B cell (primary cell): ENCODE measurements at regions not wholly inside any gene's neighbourhood (a gene's known extent, or its start where the extent isn't known, plus 50 kb on each side); places are given as distances from the start of the nearest gene placed in this dataset.

Experiments used
- ATAC-seq: fragments of 200-7000 bp; cut with Tn5 transposase; one replicate; pipeline ENCODE4 v1.10.0; 2021; ENCODE audit warnings: low read depth, mild to moderate bottlenecking, moderate number of reproducible peaks, moderate library complexity
- CTCF ChIA-PET: fragments of 350-600 bp; sonication (Branson Sonifier 250); formaldehyde crosslinking; loops from one replicate; lab custom pipeline; 2021; ENCODE audit warnings: antibody characterized with exemption, inconsistent platforms; lab: Charles Lee
- POLR2A ChIA-PET: fragments of 350-600 bp; sonication (Branson Sonifier 250); formaldehyde crosslinking; loops from one replicate; lab custom pipeline; 2021; ENCODE audit warnings: antibody characterized with exemption; lab: Charles Lee
- DNase-seq: peaks from one replicate; pipeline ENCODE4 v3.0.0; 2013
- H2AFZ ChIP-seq: 2 replicates; pipeline ENCODE4 v1.6.1; 2012; ENCODE audit warnings: mild to moderate bottlenecking, low read depth, low read length; ENCODE audit not compliant: insufficient read depth, poor library complexity, severe bottlenecking
- H3K27ac ChIP-seq, 2 donors: 1 replicate in 1 of 2; 2 replicates in 1 of 2; pipeline ENCODE4 v1.5.1; 2012 to 2013; ENCODE audit warnings: low read length in 2 of 2, mild to moderate bottlenecking in 2 of 2, moderate library complexity in 1 of 2
- H3K27me3 ChIP-seq, 4 experiments: fragments of 200-600 bp in 1 of 4; sonication (generic) in 1 of 4; replicated peaks in 1 of 4; 1 replicate in 2 of 4; 2 replicates in 2 of 4; pipeline versions ENCODE4 v1.6.1 to v1.7.0; 2013 to 2016; ENCODE audit warnings: low read length in 3 of 4, mild to moderate bottlenecking in 2 of 4, mixed read lengths in 1 of 4, moderate library complexity in 1 of 4; ENCODE audit not compliant: insufficient read depth in 4 of 4, control insufficient read depth in 3 of 4; ENCODE audit errors: control extremely low read depth in 1 of 4
- H3K36me3 ChIP-seq, 2 experiments: replicated peaks in 1 of 2; 1 replicate in 1 of 2; 2 replicates in 1 of 2; pipeline versions ENCODE4 v1.6.1 to v1.7.1; 2013; ENCODE audit warnings: low read length in 1 of 2; ENCODE audit not compliant: insufficient read depth in 2 of 2, control insufficient read depth in 1 of 2; ENCODE audit errors: control extremely low read depth in 1 of 2, extremely low read depth in 1 of 2
- H3K4me1 ChIP-seq, 2 donors: fragments of 200-600 bp in 1 of 2; sonication (generic) in 1 of 2; 1 replicate in 1 of 2; 2 replicates in 1 of 2; pipeline versions ENCODE4 v1.5.1 to v1.6.1; 2013 to 2017; ENCODE audit warnings: low read length in 2 of 2; ENCODE audit not compliant: control insufficient read depth in 2 of 2, insufficient read depth in 2 of 2
- H3K4me2 ChIP-seq: replicated peaks from 2 replicates; pipeline ENCODE3; 2012; ENCODE audit warnings: mild to moderate bottlenecking, low read depth, low read length; ENCODE audit not compliant: poor library complexity, severe bottlenecking
- H3K4me3 ChIP-seq, 5 experiments: fragments of 200-600 bp in 1 of 5; sonication (generic) in 1 of 5; 1 replicate in 3 of 5; 2 replicates in 2 of 5; pipeline versions ENCODE4 v1.5.1 to v1.7.0; 2011 to 2016; ENCODE audit warnings: low read length in 4 of 5, mild to moderate bottlenecking in 4 of 5, low read depth in 2 of 5, control low read depth in 1 of 5, moderate library complexity in 1 of 5; ENCODE audit not compliant: insufficient read depth in 1 of 5; ENCODE audit errors: control extremely low read depth in 1 of 5, extremely low read depth in 1 of 5
- H3K79me2 ChIP-seq: fragments of 200-600 bp; sonication (generic); one replicate; pipeline ENCODE4 v1.6.0; 2016; ENCODE audit warnings: low read length; ENCODE audit not compliant: control insufficient read depth, insufficient read depth
- H3K9ac ChIP-seq: fragments of 200-600 bp; sonication (generic); 2 replicates; pipeline ENCODE4 v1.6.1; 2017; ENCODE audit warnings: mild to moderate bottlenecking, low read length, moderate library complexity
- H3K9me3 ChIP-seq, 3 donors: one replicate each; pipeline versions ENCODE4 v1.6.1 to v1.7.1; 2013; ENCODE audit warnings: low read length in 2 of 3; ENCODE audit not compliant: control insufficient read depth in 2 of 3, insufficient read depth in 1 of 3; ENCODE audit errors: control extremely low read depth in 1 of 3
- H4K20me1 ChIP-seq: 2 replicates; pipeline ENCODE4 v1.6.0; 2012; ENCODE audit warnings: mild to moderate bottlenecking, low read length; ENCODE audit not compliant: insufficient read depth, control insufficient read depth, poor library complexity, severe bottlenecking
- H3K27ac Mint-ChIP-seq: one replicate; pipeline ENCODE4 v1.8.0; 2021; ENCODE audit warnings: mixed read lengths
- H3K27me3 Mint-ChIP-seq: one replicate; pipeline ENCODE4 v1.8.0; 2021; ENCODE audit warnings: mixed read lengths
- H3K4me1 Mint-ChIP-seq: one replicate; pipeline ENCODE4 v1.8.0; 2021; ENCODE audit warnings: mixed read lengths
- H3K4me3 Mint-ChIP-seq: one replicate; pipeline ENCODE4 v1.8.0; 2021; ENCODE audit warnings: mixed read lengths
- H3K9me3 Mint-ChIP-seq: one replicate; pipeline ENCODE4 v1.8.0; 2022; ENCODE audit warnings: mixed read lengths; ENCODE audit not compliant: insufficient read depth
- EZH2 ChIP-seq: IDR thresholded peaks from 2 replicates; pipeline ENCODE4 v1.6.1; 2012; ENCODE audit warnings: borderline replicate concordance, low read depth, mild to moderate bottlenecking, moderate library complexity, low read length; ENCODE audit not compliant: insufficient read depth, poor library complexity, severe bottlenecking
- WGBS: methylation state at CpG from one replicate; pipeline ENCODE4 v1.1.5; 2013; ENCODE audit warnings: missing lambda C conversion rate; ENCODE audit not compliant: insufficient coverage; 5-methylcytosine and 5-hydroxymethylcytosine counted together
- intact Hi-C: fragments of 100-400 bp; cut with micrococcal nuclease; formaldehyde crosslinking; loops from one replicate; pipeline ENCODE4 v1.10.0; 2022
- TF ChIP-seq, protein P1 (sequence below): fragments of 200-600 bp; IDR thresholded peaks from one replicate; pipeline ENCODE4 v1.8.0; 2022; ENCODE audit warnings: antibody characterized with exemption, mild to moderate bottlenecking

DNA sequence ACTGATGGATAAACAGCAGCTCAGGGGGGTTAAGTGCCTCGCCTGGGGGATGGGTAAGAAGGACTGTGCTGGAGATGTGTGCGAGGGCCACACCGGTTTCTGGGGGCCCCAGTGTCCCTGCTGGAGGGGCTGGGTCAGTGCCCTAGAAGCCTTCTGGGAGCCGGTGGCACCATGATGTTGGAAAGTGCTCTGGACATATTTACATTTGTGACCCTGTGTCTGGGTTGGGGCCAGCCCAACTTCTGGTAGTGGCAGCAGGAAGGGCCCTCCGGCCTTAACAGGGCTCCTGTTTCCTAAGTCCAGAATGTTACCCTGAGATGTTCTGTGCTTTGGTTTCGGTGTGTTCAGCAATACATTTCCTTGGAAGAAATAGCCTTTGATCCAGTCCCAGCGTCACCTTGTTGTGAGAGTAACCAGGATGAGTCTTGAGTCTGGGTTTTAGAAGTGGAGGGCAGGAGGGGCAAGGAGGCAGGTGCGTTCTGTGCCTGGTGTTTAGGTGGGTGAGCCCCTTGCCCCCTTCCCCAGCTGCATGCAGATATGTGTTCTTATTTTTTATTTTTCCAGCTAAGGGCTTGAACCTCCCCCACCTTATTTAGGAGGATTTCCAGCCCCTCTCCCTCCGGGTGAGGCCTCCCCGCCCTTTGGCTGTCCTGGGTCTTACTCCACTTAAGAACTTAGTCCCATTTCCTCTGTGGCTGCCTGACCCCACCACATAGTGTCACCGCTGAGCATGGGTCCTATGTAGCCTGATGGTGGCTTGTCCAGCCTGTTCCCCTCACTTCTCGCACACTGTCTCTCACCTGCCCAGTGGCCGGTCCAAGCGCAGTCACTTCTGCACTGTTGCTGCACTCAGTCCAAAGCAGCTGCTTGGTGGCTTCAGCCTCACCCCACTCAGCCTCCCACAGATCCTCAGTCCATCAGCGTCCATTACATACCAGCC, 132.7 kb upstream of the HS6ST1 start:
- no peaks in the 10 kb centered on the region for H3K4me1 Mint-ChIP-seq
- no peak overlapping the region for H3K4me2 ChIP-seq
- POLR2A ChIA-PET = no interaction called here
- no peaks in the 10 kb centered on the region for H4K20me1 ChIP-seq
- CTCF ChIA-PET = no interaction called here
- no peak overlapping the region for H3K4me3 Mint-ChIP-seq
- ATAC-seq = no peak
- H3K9ac ChIP-seq = no peak overlapping the region
- no peak for DNase-seq
- TF ChIP-seq, protein P1, sequence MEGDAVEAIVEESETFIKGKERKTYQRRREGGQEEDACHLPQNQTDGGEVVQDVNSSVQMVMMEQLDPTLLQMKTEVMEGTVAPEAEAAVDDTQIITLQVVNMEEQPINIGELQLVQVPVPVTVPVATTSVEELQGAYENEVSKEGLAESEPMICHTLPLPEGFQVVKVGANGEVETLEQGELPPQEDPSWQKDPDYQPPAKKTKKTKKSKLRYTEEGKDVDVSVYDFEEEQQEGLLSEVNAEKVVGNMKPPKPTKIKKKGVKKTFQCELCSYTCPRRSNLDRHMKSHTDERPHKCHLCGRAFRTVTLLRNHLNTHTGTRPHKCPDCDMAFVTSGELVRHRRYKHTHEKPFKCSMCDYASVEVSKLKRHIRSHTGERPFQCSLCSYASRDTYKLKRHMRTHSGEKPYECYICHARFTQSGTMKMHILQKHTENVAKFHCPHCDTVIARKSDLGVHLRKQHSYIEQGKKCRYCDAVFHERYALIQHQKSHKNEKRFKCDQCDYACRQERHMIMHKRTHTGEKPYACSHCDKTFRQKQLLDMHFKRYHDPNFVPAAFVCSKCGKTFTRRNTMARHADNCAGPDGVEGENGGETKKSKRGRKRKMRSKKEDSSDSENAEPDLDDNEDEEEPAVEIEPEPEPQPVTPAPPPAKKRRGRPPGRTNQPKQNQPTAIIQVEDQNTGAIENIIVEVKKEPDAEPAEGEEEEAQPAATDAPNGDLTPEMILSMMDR = no peak
- no peak for TF ChIP-seq EZH2
- intact Hi-C loops = no loop called here
- no peaks in the 10 kb centered on the region for H3K27me3 ChIP-seq
- H3K4me3 ChIP-seq = no peak overlapping the region
- no peak overlapping the region for H3K27ac Mint-ChIP-seq
- H3K36me3 ChIP-seq = no peaks in the 10 kb centered on the region
- no peaks in the 10 kb centered on the region for H3K79me2 ChIP-seq
- 90% methylated on average over 13 of the region's 15 CpGs for WGBS
- no peak overlapping the region for H2AFZ ChIP-seq
- H3K4me1 ChIP-seq = no peaks in the 10 kb centered on the region
- peaks cover 0 to 8% (median 0%) of the 10 kb centered on the region in 3 donors for H3K9me3 ChIP-seq
- H3K27ac ChIP-seq = no peak overlapping the region
- peaks cover 14% of the 10 kb centered on the region for H3K27me3 Mint-ChIP-seq
- no peaks in the 10 kb centered on the region for H3K9me3 Mint-ChIP-seq

DNA sequence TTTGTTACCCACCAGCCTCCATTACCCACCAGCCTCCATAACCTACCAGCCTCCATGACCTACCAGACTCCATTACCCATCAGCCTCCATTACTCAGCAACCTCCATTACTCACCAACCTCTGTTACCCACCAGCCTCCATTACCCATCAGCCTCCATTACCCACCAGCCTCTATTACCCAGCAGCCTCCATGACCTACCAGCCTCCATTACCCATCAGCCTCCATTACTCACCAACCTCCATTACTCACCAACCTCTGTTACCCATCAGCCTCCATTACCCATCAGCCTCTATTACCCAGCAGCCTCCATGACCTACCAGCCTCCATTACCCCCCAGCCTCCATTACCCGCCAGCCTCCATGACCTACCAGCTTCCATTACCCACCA, 133.3 kb upstream of the HS6ST1 start:
- ATAC-seq = no peak
- WGBS = 89% methylated on average over 1 of the region's 1 CpG

More for the DNA sequence above, 133.3 kb upstream of the HS6ST1 start:
- Histone ChIP-seq H3K27ac (no peak overlapping the region), H3K79me2 (no peaks in the 10 kb centered on the region), H4K20me1 (no peaks in the 10 kb centered on the region), H3K36me3 (no peaks in the 10 kb centered on the region), H2AFZ (no peak overlapping the region), H3K27me3 (peaks cover 0 to 2% (median 0%) of the 10 kb centered on the region in 4 experiments), H3K4me3 (no peak overlapping the region), H3K9me3 (peaks cover 0 to 8% (median 0%) of the 10 kb centered on the region in 3 donors), H3K4me2 (no peak overlapping the region), H3K9ac (no peak overlapping the region), H3K4me1 (no peaks in the 10 kb centered on the region)
- Mint-ChIP-seq H3K27me3 (peaks cover 12% of the 10 kb centered on the region), H3K27ac (no peak overlapping the region), H3K4me1 (no peaks in the 10 kb centered on the region), H3K4me3 (no peak overlapping the region), H3K9me3 (no peaks in the 10 kb centered on the region)
- CTCF ChIA-PET = no interaction called here
- POLR2A ChIA-PET = no interaction called here
- no peak for TF ChIP-seq EZH2
- TF ChIP-seq, protein P1 = no peak
- intact Hi-C loops = no loop called here
- DNase-seq = no peak
